Activated T-helper 9 cell treated with anti-CD3 and anti-CD28 coated beads, Interleukin-2, amount 50 U/mL, for 16 hours (primary cell): ENCODE measurements at regions not wholly inside any gene's neighbourhood (a gene's known extent, or its start where the extent isn't known, plus 50 kb on each side); places are given as distances from the start of the nearest gene placed in this dataset.

Experiments used
- DNase-seq: peaks from one replicate; pipeline ENCODE4 v3.0.0-alpha.2; 2020; ENCODE audit warnings: low read depth

- DNase-seq = no peak
Observed at GRCh38 chr19:29372461-29372860, 153.3 kb upstream of the VSTM2B start.

- DNase-seq = no peak
Observed at GRCh38 chr19:29372921-29373797, 152.6 kb upstream of the VSTM2B start.

GRCh38 chr19:29375429-29376119, 150.2 kb upstream of the VSTM2B start:
- no peak for DNase-seq

DNA sequence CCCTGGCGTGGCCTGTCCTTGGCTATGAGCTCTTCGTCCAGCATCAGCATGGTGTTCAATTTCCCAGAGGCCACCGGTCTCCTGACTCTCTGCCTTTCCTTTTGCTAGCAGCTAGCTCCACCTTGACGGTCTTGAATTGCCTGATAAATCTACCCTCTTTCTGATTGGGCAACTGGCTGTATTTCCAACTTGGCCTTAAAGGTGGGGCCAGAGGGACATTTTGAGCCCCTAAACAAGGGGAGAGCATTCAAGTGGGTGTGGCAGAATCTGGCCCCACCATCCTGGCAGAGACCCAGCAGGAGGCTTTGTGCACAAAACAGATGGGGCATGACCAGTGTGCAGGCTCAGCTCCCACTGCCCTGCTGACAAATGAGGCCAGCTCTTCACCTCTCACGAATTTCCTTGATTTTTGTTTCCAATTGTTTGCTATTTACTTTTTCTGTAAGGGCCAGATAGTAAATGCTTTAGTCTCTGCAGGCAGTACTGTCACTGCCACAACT, 148.9 kb upstream of the VSTM2B start:
- no peak for DNase-seq

- DNase-seq = no peak
Observed at GRCh38 chr19:29378126-29378525, 147.7 kb upstream of the VSTM2B start.

DNA sequence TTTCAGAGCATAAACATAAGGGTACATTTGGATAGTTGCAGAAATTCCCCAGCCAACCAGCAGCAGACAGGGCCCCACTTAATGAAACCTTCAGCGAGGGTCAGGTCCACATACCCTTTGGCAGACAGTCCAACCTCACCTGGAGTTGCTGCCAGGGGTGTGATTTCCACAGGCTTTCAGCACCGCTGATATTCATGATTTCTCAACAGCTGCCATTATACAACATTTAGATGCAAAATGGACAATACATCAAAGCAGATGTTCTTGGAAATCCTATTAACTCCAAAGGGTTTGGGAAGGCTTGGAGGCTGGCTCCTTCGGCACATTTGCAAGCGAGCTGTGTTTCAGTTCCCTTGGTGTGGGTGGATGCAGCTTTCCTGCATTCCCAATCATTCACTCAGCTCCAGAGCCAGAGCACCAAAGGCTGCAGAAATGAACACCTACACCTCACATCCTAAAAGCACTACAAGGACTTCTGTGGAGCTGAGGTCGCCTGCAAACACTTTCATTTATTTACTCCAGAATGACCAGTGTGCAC, 147.2 kb upstream of the VSTM2B start:
- no peak for DNase-seq

DNA sequence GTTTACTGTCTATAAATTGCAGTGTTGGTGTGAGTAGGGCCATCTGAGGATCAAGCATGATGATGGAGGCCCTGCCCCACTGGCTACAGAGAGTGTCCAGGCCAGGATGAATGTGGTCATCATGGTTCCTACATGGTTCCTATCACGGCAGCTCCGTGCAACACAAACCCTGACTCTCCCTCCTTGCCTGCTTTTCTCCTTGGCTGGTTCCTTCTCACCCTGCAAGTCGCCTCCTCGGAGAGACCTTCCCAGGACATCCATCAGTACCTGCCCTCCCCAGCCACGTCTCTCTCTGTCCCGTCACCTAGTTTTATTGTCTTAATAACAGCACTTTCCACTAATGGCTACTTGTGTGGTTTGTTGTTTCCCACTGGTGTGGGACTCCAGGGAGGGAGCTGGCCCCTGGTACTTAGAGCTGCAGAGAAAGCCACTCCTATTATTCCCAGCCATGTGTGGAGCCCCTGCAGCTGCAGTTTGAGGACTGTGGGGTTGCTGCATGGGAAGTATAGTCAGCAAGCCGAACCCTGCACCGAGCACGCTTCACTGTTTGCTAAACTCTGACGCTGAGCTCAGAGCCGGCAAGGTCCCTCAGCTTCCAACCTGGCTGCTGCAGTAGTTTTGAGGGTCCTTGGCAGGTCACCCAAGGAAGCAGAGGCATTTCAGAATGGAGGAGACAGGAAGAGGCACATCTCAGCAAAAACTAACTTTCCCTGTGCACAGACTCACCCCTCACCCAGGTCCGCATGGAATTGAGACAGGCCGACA, 146.4 kb upstream of the VSTM2B start:
- DNase-seq = no peak

- no peak for DNase-seq
Observed at GRCh38 chr19:29380581-29380980, 145.2 kb upstream of the VSTM2B start.

DNA sequence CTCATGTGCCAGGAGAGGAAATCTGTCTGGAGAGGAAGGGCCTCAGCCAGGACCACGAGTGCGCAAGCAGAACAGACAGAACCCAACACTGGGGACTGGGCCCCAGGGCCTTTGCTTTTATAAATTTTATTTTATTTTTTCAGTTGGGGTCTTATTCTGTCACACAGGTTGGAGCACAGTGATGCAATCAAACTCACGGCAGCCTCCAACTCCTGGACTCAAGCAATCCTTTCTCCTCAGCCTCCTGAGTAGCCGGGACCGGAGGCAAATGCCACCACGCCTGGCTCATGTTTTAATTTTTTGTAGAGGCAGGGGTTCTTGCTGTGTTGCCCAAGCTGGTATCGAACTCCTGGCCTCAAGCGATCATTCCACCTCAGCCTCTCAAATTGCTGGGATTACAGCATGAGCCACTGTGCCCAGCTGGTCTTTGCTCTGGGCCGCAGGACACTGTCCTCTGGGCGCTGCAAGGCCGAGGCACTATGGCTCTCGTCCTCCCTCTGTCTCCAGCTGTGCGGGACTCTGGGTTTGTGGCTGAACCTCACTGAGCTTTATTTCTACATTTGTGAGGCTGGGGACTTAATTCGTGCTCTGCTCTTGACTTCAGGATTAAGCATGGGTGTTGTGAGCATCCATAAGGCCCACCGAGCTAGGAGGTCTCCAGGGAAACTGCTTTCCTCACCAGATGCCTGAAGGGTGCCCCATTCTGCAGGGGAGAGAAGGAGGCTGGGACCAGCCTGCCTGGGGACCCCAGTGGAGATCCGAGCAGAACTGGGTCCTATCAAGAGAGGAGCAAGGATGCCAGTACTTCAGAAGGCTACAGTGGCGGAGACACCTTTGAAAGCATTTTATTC, 144.2 kb upstream of the VSTM2B start:
- DNase-seq = no peak

GRCh38 chr19:29383696-29384095, 142.1 kb upstream of the VSTM2B start:
- no peak for DNase-seq

- DNase-seq = no peak
Observed at GRCh38 chr19:29384656-29385055, 141.1 kb upstream of the VSTM2B start.

- DNase-seq = no peak
Observed at GRCh38 chr19:29385191-29385795, 140.5 kb upstream of the VSTM2B start.

DNA sequence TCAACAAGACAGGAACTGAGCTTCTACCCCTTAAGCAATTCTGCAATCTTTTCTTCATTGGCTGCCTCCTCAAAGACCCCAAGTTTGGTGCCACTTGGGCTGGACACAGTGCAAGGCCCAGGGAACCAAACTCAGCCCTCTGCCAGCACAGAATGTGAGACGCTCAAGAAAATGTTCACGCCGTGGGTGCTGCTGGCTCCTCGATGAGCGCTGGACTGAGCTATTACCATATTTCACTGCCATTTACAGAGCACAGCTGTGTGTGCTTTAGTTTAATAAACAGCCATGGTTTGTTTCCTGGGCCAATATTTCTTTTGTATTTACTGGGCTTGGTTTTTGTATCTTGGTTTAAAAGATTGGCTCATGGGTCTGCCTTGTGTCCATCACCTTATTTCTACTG, 138.8 kb upstream of the VSTM2B start:
- no peak for DNase-seq

DNA sequence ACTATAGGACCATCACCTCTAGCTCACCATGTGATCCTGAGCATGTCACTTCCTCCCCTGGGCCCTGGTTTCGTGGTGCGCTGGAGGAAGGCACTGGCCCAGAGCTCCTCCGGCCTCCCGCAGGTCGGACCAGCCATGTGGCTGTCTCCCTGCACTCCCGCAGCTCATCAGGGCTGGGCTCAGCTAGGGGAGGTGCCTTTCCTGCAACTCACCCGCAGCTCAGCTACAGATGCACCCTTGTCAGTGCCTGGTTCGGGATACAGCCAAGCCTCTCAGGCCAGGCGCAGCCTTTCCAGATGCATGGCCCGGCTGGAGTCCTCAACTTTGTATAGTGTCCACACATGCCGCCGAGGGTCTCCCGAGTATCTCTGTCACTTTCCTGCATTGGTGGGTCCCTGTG, 138.2 kb upstream of the VSTM2B start:
- DNase-seq = no peak

DNA sequence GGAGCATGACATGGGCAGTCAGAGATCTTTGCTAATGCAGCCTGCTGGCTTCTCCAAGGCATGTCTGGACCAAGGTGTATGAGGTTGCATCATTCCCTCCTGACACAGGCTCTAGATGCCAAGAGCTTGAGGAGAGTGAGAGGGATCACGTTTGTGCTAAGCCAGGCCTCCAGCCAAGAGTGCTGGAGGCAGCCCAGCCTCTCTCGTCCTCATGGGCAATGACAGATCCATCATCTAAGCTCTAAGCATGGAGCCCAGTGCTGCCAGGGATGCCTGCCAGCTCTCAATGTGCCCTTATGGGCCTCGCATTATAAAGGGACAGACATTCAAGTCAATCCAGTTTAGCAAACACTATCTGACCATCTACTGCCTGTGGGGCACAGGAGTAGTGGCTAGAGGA, 136.3 kb upstream of the VSTM2B start:
- no peak for DNase-seq

DNA sequence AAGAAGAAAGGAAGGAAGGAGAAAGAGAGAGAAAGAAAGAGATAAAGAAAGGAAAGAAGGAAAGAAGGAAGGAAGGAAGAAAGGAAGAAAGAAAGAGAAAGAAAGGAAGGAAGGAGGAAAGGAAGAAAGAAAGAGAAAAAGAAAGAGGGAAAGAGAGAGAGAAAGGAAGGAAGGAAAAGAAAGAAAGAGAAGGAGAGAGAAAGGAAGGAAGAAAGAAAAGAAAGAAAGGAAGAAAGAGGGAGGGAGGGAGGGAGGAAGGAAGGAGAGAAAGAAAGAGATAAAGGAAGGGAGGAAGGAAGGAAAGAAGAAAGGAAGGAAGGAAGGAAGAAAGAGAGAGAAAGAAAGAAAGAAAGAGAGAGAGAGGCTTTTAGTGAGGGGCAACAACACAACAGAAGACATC, 135.1 kb upstream of the VSTM2B start:
- DNase-seq = no peak

DNA sequence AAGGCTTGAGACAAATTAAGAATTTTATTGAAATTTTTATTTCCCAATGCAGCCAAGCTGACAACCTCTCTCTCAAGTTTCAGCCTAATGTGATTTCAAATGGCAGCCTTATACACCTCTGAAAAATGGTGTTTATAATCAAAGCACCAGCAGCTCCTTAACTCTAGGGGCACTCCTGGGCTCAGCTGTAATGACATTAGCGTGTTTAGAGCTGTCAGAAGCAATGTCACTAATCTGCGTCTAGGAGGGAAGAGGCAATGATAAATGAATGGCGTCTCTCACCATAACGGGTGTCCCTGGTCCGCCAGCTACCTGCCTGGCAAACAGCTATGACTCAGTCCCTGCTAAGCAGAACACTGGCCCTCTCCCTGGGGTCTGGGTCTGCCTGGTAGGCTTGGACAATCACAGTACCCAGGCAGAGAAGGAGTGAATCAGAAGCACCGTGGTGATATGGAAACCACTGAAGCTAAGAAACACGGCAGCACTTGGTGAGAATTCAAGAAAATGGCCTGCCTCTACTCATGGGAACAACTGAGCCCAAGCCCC, 131.8 kb upstream of the VSTM2B start:
- no peak for DNase-seq

- no peak for DNase-seq
Observed at GRCh38 chr19:29395111-29395733, 130.6 kb upstream of the VSTM2B start.

DNA sequence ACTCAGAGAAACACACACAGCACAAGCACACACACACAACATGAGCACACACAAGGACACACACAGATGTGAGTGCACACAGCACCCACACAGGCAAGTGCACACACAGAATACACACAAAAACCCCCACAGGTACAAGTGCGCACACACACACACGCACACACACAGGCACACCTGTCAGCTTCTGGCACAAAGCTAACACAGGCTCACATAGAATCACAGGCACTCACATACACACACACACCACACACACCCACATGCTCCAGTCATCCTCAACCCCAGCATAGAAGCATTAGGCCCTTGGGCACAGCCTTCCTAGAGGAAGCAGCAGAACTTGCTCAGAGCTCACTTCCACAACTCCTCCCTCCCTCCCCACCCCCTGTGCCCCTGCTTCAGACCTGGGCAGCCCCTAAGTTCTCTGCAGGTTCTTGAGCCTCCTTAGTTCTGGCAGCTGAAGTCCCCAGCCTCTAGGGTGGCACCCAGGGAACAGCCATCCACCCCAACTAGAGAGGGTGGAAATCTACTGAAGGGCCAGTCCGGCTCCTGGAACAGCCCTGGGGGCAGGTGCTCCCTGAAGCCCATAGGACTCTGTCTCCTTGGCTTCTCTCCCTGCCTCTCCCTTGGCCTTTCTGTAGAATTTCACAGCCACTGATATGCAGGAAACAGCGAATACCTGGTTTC, 129.9 kb upstream of the VSTM2B start:
- DNase-seq = no peak

DNA sequence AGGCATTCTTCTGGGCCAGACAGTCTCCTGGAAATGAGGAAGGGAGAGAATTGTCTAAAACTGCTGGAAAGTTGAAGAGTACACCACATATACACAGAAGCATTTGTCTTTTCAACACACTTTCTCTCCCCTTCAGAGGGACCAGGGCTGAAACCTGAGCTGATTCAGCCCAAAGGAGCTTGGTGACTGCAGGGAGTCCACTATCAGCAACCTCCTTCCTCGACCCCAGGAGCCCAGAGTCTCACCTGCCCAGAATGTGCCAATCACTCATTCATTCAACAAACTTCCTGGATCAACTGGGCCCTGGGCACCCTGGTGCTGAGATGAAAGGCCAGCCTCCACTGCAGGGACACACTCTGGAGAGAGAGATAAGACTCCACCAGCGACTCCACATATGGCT, 128.9 kb upstream of the VSTM2B start:
- DNase-seq = no peak
